MM.1S (cell line): ENCODE measurements at regions not wholly inside any gene's neighbourhood (a gene's known extent, or its start where the extent isn't known, plus 50 kb on each side); places are given as distances from the start of the nearest gene placed in this dataset.

Source experiments
- DNase-seq: peaks from one replicate; pipeline ENCODE4 v3.0.0-alpha.2; 2015
- H2AFZ ChIP-seq: fragments of 300-600 bp; sonication (generic); 2 replicates; pipeline ENCODE4 v1.6.0; 2016; ENCODE audit warnings: antibody characterized with exemption, low read length
- H3F3A ChIP-seq: fragments of 300-600 bp; sonication (generic); 2 replicates; pipeline ENCODE4 v1.6.1; 2016; ENCODE audit warnings: mild to moderate bottlenecking, antibody characterized with exemption, low read length, moderate library complexity, mixed read lengths; ENCODE audit not compliant: insufficient read depth
- H3K27ac ChIP-seq: fragments of 300-600 bp; sonication (generic); 2 replicates; pipeline ENCODE4 v1.5.1; 2016; ENCODE audit warnings: mild to moderate bottlenecking, low read length
- H3K27me3 ChIP-seq: fragments of 300-600 bp; sonication (generic); replicated peaks from 2 replicates; pipeline ENCODE4 v1.6.0; 2016; ENCODE audit warnings: low read length; ENCODE audit not compliant: insufficient read depth
- H3K36me3 ChIP-seq: fragments of 300-600 bp; sonication (generic); replicated peaks from 2 replicates; pipeline ENCODE4 v1.6.1; 2016; ENCODE audit warnings: mild to moderate bottlenecking, low read length, mixed read lengths; ENCODE audit not compliant: insufficient read depth
- H3K4me1 ChIP-seq: fragments of 300-600 bp; sonication (generic); 2 replicates; pipeline ENCODE4 v1.6.1; 2016; ENCODE audit warnings: low read length, mixed read lengths
- H3K4me2 ChIP-seq: fragments of 300-600 bp; sonication (generic); 2 replicates; pipeline ENCODE4 v1.6.0; 2016; ENCODE audit warnings: low read depth, low read length
- H3K4me3 ChIP-seq: fragments of 300-600 bp; sonication (generic); 2 replicates; pipeline ENCODE4 v1.5.1; 2016; ENCODE audit warnings: low read length, mixed read lengths
- H3K79me2 ChIP-seq: fragments of 300-600 bp; sonication (generic); 2 replicates; pipeline ENCODE4 v1.6.1; 2016; ENCODE audit warnings: mixed run types, low read length, mixed read lengths
- H3K9ac ChIP-seq: fragments of 300-600 bp; sonication (generic); 2 replicates; pipeline ENCODE4 v1.6.1; 2016; ENCODE audit warnings: low read length, mixed read lengths
- H3K9me2 ChIP-seq: fragments of 300-600 bp; sonication (generic); replicated peaks from 2 replicates; pipeline ENCODE4 v1.6.1; 2016; ENCODE audit warnings: mild to moderate bottlenecking, low read length, mixed read lengths; ENCODE audit not compliant: insufficient read depth
- H3K9me3 ChIP-seq: fragments of 300-600 bp; sonication (generic); replicated peaks from 2 replicates; pipeline ENCODE4 v1.6.1; 2016; ENCODE audit warnings: mild to moderate bottlenecking, low read length, mixed read lengths; ENCODE audit not compliant: insufficient read depth
- H4K20me1 ChIP-seq: fragments of 300-600 bp; sonication (generic); 2 replicates; pipeline ENCODE4 v1.6.1; 2016; ENCODE audit warnings: mild to moderate bottlenecking, low read length, moderate library complexity, mixed read lengths; ENCODE audit not compliant: insufficient read depth
- CTCF ChIP-seq: fragments of 300-600 bp; sonication (generic); IDR thresholded peaks from 2 replicates; pipeline ENCODE4 v1.5.1; 2016; ENCODE audit warnings: antibody characterized with exemption, low read length, mixed read lengths
- EZH2 ChIP-seq: fragments of 300-600 bp; sonication (generic); optimal IDR thresholded peaks from 2 replicates; pipeline ENCODE3; 2017; ENCODE audit warnings: low read depth, mild to moderate bottlenecking, antibody characterized with exemption, low read length, mixed read lengths
- EZH2phosphoT487 ChIP-seq: fragments of 300-600 bp; sonication (generic); IDR thresholded peaks from 2 replicates; pipeline ENCODE4 v1.6.1; 2018; ENCODE audit warnings: antibody characterized with exemption, low read length

GRCh38 chr6:33927616-33928015, 123.8 kb upstream of the MLN start:
- DNase-seq, result no peak
- H3K27ac ChIP-seq, result no peak overlapping the region
- no peaks in the 10 kb centered on the region for H4K20me1 ChIP-seq
- H3K36me3 ChIP-seq, result no peaks in the 10 kb centered on the region
- H3K4me2 ChIP-seq, result no peak overlapping the region
- no peaks in the 10 kb centered on the region for H3K9me3 ChIP-seq
- H3K4me3 ChIP-seq, result no peak overlapping the region
- H3K79me2 ChIP-seq, result no peaks in the 10 kb centered on the region
- H3F3A ChIP-seq, result no peaks in the 10 kb centered on the region
- no peaks in the 10 kb centered on the region for H3K9me2 ChIP-seq
- peaks cover 8% of the 10 kb centered on the region; the same call in 1 of the 2 replicates for H3K27me3 ChIP-seq
- H2AFZ ChIP-seq, result no peak overlapping the region
- H3K4me1 ChIP-seq, result no peaks in the 10 kb centered on the region
- TF ChIP-seq EZH2phosphoT487 (no peak), EZH2 (no peak), CTCF (no peak)
- H3K9ac ChIP-seq, result no peak overlapping the region

GRCh38 chr6:33927112-33927511, 123.3 kb upstream of the MLN start:
- Histone ChIP-seq H3K4me3 (no peak overlapping the region), H2AFZ (no peak overlapping the region)

GRCh38 chr6:33926451-33926850, 122.6 kb upstream of the MLN start:
- Histone ChIP-seq H3K27me3 (peaks cover 6% of the 10 kb centered on the region; the same call in 1 of the 2 replicates), H3K27ac (no peak overlapping the region), H4K20me1 (no peaks in the 10 kb centered on the region), H3K9ac (no peak overlapping the region), H3K4me3 (no peak overlapping the region), H3F3A (no peaks in the 10 kb centered on the region), H3K4me1 (no peaks in the 10 kb centered on the region), H3K4me2 (no peak overlapping the region), H3K36me3 (no peaks in the 10 kb centered on the region), H2AFZ (no peak overlapping the region), H3K9me3 (no peaks in the 10 kb centered on the region), H3K9me2 (no peaks in the 10 kb centered on the region), H3K79me2 (no peaks in the 10 kb centered on the region)
- no peak for TF ChIP-seq CTCF
- DNase-seq, result peak; percentile 10

More at GRCh38 chr6:33927112-33927511, 123.3 kb upstream of the MLN start:
- Histone ChIP-seq H4K20me1 (no peaks in the 10 kb centered on the region), H3F3A (no peaks in the 10 kb centered on the region), H3K4me2 (no peak overlapping the region), H3K27me3 (0 out of 2 replicates have a peak, but pooled peaks cover 4% of the 10 kb centered on the region), H3K9me3 (no peaks in the 10 kb centered on the region), H3K4me1 (no peaks in the 10 kb centered on the region), H3K36me3 (no peaks in the 10 kb centered on the region), H3K27ac (no peak overlapping the region), H3K79me2 (no peaks in the 10 kb centered on the region), H3K9ac (no peak overlapping the region), H3K9me2 (no peaks in the 10 kb centered on the region)
- no peak for DNase-seq
- TF ChIP-seq CTCF (no peak), EZH2 (no peak), EZH2phosphoT487 (no peak)
